ENCODE measurements at regions not wholly inside any gene's neighbourhood (a gene's known extent, or its start where the extent isn't known, plus 50 kb on each side); places are given as distances from the start of the nearest gene placed in this dataset.

- no peak overlapping the region for H3K4me3 ChIP-seq
- no peak for ATAC-seq
- 50 to 66% methylated on average over 3 of the region's 3 CpGs for WGBS, 2 donors (ENCODE audit: low coverage in 1 of 2)
- H3K27me3 ChIP-seq = no peaks in the 10 kb centered on the region
- TF ChIP-seq EP300 (IDR thresholded peaks at IDR 0.05) (no peak), POLR2AphosphoS5 (IDR thresholded peaks at IDR 0.05) (no peak), POLR2A (IDR thresholded peaks at IDR 0.05) (no peak)
- TF ChIP-seq, protein P1, sequence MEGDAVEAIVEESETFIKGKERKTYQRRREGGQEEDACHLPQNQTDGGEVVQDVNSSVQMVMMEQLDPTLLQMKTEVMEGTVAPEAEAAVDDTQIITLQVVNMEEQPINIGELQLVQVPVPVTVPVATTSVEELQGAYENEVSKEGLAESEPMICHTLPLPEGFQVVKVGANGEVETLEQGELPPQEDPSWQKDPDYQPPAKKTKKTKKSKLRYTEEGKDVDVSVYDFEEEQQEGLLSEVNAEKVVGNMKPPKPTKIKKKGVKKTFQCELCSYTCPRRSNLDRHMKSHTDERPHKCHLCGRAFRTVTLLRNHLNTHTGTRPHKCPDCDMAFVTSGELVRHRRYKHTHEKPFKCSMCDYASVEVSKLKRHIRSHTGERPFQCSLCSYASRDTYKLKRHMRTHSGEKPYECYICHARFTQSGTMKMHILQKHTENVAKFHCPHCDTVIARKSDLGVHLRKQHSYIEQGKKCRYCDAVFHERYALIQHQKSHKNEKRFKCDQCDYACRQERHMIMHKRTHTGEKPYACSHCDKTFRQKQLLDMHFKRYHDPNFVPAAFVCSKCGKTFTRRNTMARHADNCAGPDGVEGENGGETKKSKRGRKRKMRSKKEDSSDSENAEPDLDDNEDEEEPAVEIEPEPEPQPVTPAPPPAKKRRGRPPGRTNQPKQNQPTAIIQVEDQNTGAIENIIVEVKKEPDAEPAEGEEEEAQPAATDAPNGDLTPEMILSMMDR (IDR thresholded peaks at IDR 0.05) = no peak
- H3K27ac ChIP-seq = no peak overlapping the region
- H3K36me3 ChIP-seq = no peaks in the 10 kb centered on the region
- H3K4me1 ChIP-seq = no peaks in the 10 kb centered on the region
- no peaks in the 10 kb centered on the region for H3K9me3 ChIP-seq
These were observed 126.0 kb downstream of the BTG1 start for GRCh38 chr12:92019491-92020277.

GRCh38 chr12:92012691-92013090 lies 133.0 kb downstream of the BTG1 start:
- TF ChIP-seq, protein P1 (IDR thresholded peaks at IDR 0.05) = no peak
- no peak for TF ChIP-seq EP300 (IDR thresholded peaks at IDR 0.05)
- no peak for TF ChIP-seq POLR2A (IDR thresholded peaks at IDR 0.05)
- TF ChIP-seq POLR2AphosphoS5 (IDR thresholded peaks at IDR 0.05) = no peak
- Histone ChIP-seq H3K4me3 (no peak overlapping the region), H3K4me1 (no peaks in the 10 kb centered on the region), H3K36me3 (no peaks in the 10 kb centered on the region), H3K27ac (no peak overlapping the region), H3K9me3 (no peaks in the 10 kb centered on the region), H3K27me3 (no peaks in the 10 kb centered on the region)
- 100% methylated on average over 1 of the region's 1 CpG for WGBS, 2 donors (ENCODE audit: low coverage in 1 of 2)
- no peak for ATAC-seq

GRCh38 chr12:92010853-92011701 lies 134.6 kb downstream of the BTG1 start:
- Histone ChIP-seq H3K4me3 (no peak overlapping the region), H3K27ac (no peak overlapping the region), H3K4me1 (no peaks in the 10 kb centered on the region), H3K36me3 (no peaks in the 10 kb centered on the region), H3K9me3 (no peaks in the 10 kb centered on the region), H3K27me3 (no peaks in the 10 kb centered on the region)
- TF ChIP-seq POLR2A (IDR thresholded peaks at IDR 0.05) (no peak), EP300 (IDR thresholded peaks at IDR 0.05) (no peak), POLR2AphosphoS5 (IDR thresholded peaks at IDR 0.05) (no peak)
- TF ChIP-seq, protein P1 (IDR thresholded peaks at IDR 0.05) = no peak
- WGBS, 2 donors (ENCODE audit: low coverage in 1 of 2) = 65 to 84% methylated on average over 8 to 10 of the region's 10 CpGs
- no peak for ATAC-seq

DNA sequence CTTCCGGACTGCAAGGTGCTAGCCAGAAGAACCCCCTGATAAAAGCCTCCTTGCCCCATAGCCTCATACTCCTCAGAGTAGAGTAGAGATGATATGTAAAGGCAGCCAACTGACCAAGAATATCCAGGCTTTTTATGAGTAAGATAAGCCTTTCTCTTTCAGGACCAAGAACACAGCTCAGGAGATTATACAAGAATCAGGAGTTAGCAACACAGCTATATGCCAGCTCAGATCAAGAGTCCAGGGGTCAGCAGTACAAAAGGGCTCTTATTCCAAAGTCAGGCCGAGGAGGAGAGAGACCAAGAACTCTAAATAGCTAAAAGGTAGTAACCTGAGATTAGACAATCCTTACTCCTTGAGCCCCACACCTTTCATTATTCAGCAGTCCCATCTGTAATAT lies 135.3 kb downstream of the BTG1 start:
- 40 to 75% methylated on average over 1 of the region's 2 CpGs for WGBS, 2 donors (ENCODE audit: low coverage in 1 of 2)
- TF ChIP-seq, protein P1 (IDR thresholded peaks at IDR 0.05) = no peak
- TF ChIP-seq EP300 (IDR thresholded peaks at IDR 0.05) (no peak), POLR2AphosphoS5 (IDR thresholded peaks at IDR 0.05) (no peak), POLR2A (IDR thresholded peaks at IDR 0.05) (no peak)
- Histone ChIP-seq H3K4me3 (no peak overlapping the region), H3K36me3 (no peaks in the 10 kb centered on the region), H3K27ac (no peak overlapping the region), H3K4me1 (no peaks in the 10 kb centered on the region), H3K9me3 (no peaks in the 10 kb centered on the region), H3K27me3 (no peaks in the 10 kb centered on the region)
- no peak for ATAC-seq
